Mammary epithelial cell (primary cell): ENCODE measurements at regions not wholly inside any gene's neighbourhood (a gene's known extent, or its start where the extent isn't known, plus 50 kb on each side); places are given as distances from the start of the nearest gene placed in this dataset.

Experiments used
- CTCF ChIP-seq, 2 donors: IDR thresholded peaks in 1 of 2; conservative IDR thresholded peaks in 1 of 2; 2 replicates each; pipeline ENCODE4 v1.5.1; 2011 to 2012; ENCODE audit warnings: inconsistent platforms in 2 of 2, low read length in 2 of 2, mild to moderate bottlenecking in 2 of 2, control low read depth in 1 of 2, low read depth in 1 of 2; ENCODE audit not compliant: insufficient read depth in 1 of 2; ENCODE audit errors: extremely low read depth in 1 of 2
- EZH2 ChIP-seq: IDR thresholded peaks from 2 replicates; pipeline ENCODE4 v1.6.1; 2012; ENCODE audit warnings: low read length, inconsistent platforms, borderline replicate concordance

- no peak for TF ChIP-seq CTCF (conservative IDR thresholded peaks at IDR 0.05 in 1 of 2, IDR thresholded peaks at IDR 0.05 in 1 of 2; ENCODE audit: extremely low read depth in 1 of 2, insufficient read depth in 1 of 2, low read depth in 1 of 2, low read length in 2 of 2)
- TF ChIP-seq EZH2 = no peak
Measured at GRCh38 chr13:44643256-44643655, 67.1 kb upstream of the TSC22D1 start.
